ENCODE measurements at regions not wholly inside any gene's neighbourhood (a gene's known extent, or its start where the extent isn't known, plus 50 kb on each side); places are given as distances from the start of the nearest gene placed in this dataset.

GRCh38 chr5:115685490-115685889, 59.7 kb upstream of the TMED7 start:
- no peak for ATAC-seq (ENCODE audit: insufficient number of reproducible peaks, low FRiP score, low read depth)
- no peaks in the 10 kb centered on the region for H3K9me3 ChIP-seq
- peak overlapping the region; percentile 37 to 76 for H3K27ac ChIP-seq
- DNase-seq (ENCODE audit: low spot score): no peak
- no peaks in the 10 kb centered on the region for H3K27me3 ChIP-seq (replicated peaks; ENCODE audit: insufficient read depth)
- peaks cover 21% of the 10 kb centered on the region in 2 donors for H3K4me1 ChIP-seq (ENCODE audit: control insufficient read depth in 1 of 2, low read depth in 2 of 2)
- no peaks in the 10 kb centered on the region for H3K36me3 ChIP-seq
- TF ChIP-seq CTCF (IDR thresholded peaks at IDR 0.05): no peak
- H3K4me3 ChIP-seq: peak overlapping the region; percentile 57

GRCh38 chr5:115684513-115685037, 58.7 kb upstream of the TMED7 start:
- TF ChIP-seq CTCF (IDR thresholded peaks at IDR 0.05): no peak
- no peak for DNase-seq (ENCODE audit: low spot score)
- no peak for ATAC-seq (ENCODE audit: insufficient number of reproducible peaks, low FRiP score, low read depth)
- Histone ChIP-seq H3K4me1 (ENCODE audit: control insufficient read depth in 1 of 2, low read depth in 2 of 2) (peaks cover 21% of the 10 kb centered on the region in 2 donors), H3K9me3 (no peaks in the 10 kb centered on the region), H3K4me3 (no peak overlapping the region), H3K36me3 (no peaks in the 10 kb centered on the region), H3K27me3 (replicated peaks; ENCODE audit: insufficient read depth) (no peaks in the 10 kb centered on the region), H3K27ac (no peak overlapping the region)

- TF ChIP-seq CTCF (IDR thresholded peaks at IDR 0.05): no peak
- DNase-seq (ENCODE audit: low spot score): no peak
- Histone ChIP-seq H3K36me3 (no peaks in the 10 kb centered on the region), H3K9me3 (no peaks in the 10 kb centered on the region), H3K4me1 (ENCODE audit: control insufficient read depth in 1 of 2, low read depth in 2 of 2) (peaks cover 21% of the 10 kb centered on the region in 2 donors), H3K4me3 (no peak overlapping the region), H3K27ac (no peak overlapping the region), H3K27me3 (replicated peaks; ENCODE audit: insufficient read depth) (no peaks in the 10 kb centered on the region)
- ATAC-seq (ENCODE audit: insufficient number of reproducible peaks, low FRiP score, low read depth): no peak
Measured at GRCh38 chr5:115683081-115683480, 57.2 kb upstream of the TMED7 start.
